Stimulated activated CD4-positive, alpha-beta T cell treated with anti-CD3 and anti-CD28 coated beads, Interleukin-12 subunit alpha, Interleukin-12 subunit beta, amount 100 ng/mL, for 4 hours (primary cell): ENCODE measurements at regions not wholly inside any gene's neighbourhood (a gene's known extent, or its start where the extent isn't known, plus 50 kb on each side); places are given as distances from the start of the nearest gene placed in this dataset.
"Not testable (repeated sequence)": the region's sequence is repeated elsewhere in the genome, so short reads cannot be mapped to it uniquely, and the experiment has no call there.

ENCODE experiments used
- DNase-seq: peaks from one replicate; pipeline ENCODE4 v3.0.0-alpha.2; 2020

GRCh38 chr18:1149709-1150108, 245.0 kb downstream of the ADCYAP1 start:
- DNase-seq = no peak

- DNase-seq = no peak
These were observed 245.7 kb downstream of the ADCYAP1 start for GRCh38 chr18:1150344-1150743.

DNA sequence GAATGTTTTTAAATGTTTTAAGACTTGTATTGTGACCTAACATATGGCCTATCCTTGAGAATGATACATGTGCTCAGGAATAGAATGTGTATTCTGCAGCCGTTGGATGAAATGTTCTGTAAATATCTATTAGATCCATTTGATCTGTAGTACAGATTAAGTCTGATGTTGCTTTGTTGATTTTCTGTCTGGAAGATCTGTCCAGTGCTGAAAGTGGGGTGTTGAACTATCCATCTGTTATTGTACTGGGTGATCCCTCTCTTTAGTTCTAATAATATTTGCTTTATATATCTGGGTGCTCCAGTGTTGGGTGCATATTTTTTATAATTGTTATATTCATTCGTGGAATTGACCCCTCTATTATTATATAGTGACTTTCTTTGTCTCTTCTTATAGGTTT, 248.3 kb downstream of the ADCYAP1 start:
- DNase-seq = not testable (repeated sequence)

GRCh38 chr18:1173593-1173992, 268.9 kb downstream of the ADCYAP1 start:
- no peak for DNase-seq

DNA sequence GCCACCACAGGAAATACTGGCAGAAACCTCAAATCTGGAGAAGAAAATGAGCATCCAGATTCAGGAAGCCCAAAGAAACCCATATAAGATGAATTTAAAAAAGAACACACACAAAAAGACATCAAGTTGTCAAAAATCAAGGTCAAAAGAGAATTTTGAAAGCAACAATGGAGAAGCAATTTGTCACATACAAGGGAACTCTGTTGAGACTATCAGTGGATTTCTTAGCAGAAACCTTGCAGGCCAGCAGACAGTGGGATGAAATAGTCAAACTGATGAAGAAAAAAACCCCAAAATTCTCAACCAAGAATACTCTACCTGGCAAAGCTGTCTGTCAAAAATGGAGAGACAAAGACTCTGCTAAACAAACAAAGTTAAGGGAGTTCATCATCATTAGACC, 272.6 kb downstream of the ADCYAP1 start:
- DNase-seq = no peak

DNA sequence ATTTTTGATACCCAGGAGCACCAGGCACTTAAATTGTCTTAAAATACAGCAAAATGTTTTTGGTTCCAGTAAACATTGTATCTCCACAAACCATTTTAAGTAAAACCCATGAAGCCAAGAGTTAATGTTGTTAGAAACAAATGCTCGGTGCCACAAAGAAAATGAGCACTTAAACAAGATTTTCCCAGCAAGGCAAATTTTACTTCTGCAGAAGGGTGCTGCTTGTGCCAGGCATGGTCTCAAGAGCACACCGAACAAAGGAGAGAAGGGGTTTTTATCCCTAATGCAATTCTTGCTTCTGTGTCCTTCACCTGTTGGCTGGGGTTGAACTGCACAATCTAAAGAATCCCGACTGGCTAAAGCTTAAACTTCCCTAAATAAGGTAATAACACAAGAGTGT, 286.7 kb downstream of the ADCYAP1 start:
- no peak for DNase-seq

DNA sequence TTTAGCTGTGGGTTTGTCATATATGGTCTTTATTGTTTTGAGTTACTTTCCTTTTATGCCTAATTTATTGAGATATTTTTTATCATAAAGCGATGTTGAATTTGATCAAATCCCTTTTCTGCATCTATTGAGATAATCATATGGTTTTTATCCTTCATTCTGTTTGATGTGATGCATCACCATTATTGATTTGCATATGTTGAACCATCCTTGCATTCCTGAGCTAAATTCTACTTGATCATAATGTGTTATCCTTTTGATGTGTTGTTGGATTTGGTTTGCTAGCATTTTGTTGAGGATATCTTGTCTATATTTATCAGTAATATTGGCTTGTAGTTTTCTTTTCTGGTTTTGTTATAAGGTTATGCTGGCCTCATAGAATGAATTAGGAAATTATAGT, 308.5 kb downstream of the ADCYAP1 start:
- no peak for DNase-seq

DNA sequence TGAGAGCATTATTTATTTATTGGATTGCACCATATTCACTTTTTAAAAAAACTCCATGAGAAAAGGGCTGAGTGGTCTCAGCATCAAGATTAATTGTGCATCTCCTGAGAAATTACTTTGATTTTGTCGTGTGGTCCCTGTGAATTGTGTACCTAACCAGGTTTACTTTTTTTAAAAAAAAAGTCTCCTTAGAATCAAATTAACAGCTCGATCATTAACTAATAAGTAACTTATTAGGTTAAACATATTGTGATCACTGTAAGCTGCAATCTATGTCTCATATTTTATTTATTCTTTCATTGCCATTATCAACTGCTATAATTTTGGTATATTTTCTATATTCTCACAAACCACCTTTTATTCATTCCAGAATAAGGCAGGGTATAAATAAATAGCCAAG, 318.2 kb downstream of the ADCYAP1 start:
- DNase-seq = no peak

DNA sequence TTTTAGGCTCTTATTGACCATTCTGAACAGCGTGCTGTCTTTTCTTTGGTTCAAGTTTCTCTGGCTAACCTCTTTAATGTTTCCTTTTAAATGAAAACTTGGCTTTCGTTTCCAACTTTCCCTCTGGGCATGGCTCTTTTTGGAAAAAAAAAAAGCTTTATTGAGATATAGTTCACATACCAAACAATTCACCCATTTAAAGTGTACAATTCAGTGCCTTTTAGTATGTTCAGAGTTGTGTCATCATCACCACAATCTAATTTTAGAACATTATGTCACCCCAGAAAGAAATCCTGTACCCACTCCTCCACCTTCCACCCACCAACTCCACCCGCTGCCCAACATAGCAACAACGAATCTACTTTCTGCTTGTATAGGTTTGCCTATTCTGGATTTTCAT, 322.4 kb downstream of the ADCYAP1 start:
- DNase-seq = no peak

- DNase-seq = no peak
These were observed 325.0 kb downstream of the ADCYAP1 start for GRCh38 chr18:1229634-1230033.

- DNase-seq = no peak
These were observed 328.2 kb downstream of the ADCYAP1 start for GRCh38 chr18:1232867-1233266.

DNA sequence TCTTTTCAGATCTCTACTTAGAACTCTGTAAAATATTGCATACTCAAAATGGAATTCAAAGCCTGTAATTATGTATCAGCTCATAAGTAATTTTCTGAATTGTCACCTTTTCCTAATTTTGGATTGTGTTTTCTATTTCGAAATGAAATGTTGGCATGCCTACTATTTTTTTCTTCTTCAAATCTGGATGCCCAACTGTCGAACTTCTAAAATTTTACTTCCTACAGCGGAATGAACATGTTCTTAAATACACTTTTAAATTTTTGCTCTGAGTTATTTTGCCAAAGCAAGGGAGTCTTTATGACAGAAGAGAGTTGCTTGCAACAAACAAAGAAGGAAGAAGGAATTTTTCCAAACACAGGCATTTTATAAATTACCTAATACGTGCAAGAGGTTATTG, 336.0 kb downstream of the ADCYAP1 start:
- no peak for DNase-seq

GRCh38 chr18:1244397-1245122, 339.9 kb downstream of the ADCYAP1 start:
- no peak for DNase-seq

- DNase-seq = no peak
These were observed 342.2 kb downstream of the ADCYAP1 start for GRCh38 chr18:1246827-1247226.

- DNase-seq = no peak
These were observed 347.9 kb downstream of the ADCYAP1 start for GRCh38 chr18:1252534-1252933.

GRCh38 chr18:1252936-1253335, 348.3 kb downstream of the ADCYAP1 start:
- no peak for DNase-seq

DNA sequence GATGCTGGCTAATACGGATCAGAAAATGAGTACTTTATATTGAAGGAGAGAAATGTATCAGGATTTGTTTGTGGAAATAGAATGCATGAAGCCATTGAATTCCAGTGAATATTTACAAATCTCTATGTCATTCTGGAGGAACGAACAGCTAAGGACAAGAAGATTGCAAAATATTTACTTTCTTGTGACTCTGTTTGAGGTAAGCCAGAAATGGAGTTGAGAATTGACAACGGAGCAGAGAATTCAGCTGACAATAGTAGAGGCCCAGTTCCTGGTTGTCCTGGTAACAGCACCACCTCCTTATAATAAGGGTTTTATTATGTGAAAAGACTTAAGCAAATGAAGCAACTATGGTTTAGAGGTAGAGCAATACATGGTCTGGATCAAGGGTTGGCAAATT, 349.2 kb downstream of the ADCYAP1 start:
- DNase-seq = no peak

- no peak for DNase-seq
These were observed 356.4 kb downstream of the ADCYAP1 start for GRCh38 chr18:1261054-1261453.

DNA sequence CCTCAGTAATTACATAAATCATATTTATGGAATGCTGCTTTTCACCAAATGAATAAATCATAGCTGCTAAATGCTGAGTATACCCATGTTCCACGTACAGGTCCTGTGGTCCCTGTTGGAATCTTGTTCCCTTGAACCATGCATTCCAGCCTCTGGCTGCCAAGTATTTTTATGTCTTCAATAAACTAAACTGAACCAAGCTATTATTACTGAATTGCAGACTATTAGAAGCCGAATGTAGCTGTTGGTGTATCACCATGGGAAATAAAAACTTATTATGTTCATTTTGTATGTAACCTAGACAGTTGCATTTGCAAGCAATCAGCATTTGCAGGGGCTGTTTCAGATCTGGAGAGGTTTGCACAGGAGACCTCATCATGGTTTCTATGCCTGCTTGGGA, 362.4 kb downstream of the ADCYAP1 start:
- no peak for DNase-seq

DNA sequence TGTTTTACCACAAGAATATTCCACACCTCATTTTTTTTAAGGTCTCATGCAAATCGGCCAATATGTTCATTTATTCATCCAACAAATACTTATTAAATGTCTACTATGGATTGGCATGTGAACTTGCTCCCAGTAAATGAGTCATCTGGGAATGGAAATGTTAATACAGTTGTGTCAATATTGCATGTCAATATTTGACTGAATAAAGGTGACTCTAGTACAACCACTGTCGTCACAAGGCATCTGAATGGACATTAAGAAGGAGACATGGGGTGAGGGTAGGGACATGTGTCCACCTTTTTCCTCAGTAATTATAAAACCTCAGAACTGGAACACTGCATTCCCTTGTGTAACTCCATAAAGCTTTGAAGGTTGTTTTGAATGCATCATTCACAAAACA, 365.4 kb downstream of the ADCYAP1 start:
- DNase-seq = no peak

DNA sequence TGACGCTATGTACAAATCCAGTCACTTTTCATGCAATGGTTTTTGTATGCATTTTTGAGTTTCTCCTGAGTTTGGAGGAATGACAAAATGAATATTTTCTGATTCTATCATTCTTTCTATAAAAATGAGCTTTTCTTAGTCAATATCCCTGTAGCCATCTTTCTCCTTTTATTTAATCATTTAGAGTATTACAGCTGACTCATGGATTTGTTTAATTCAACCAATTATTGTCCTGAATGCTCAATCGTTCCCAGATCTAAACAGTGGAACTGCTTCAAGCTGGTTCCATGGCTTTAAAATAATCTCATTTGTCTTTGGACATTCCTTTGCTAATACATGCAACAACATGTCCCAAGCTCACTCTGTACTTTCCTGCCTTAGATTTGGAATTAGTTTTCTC, 368.8 kb downstream of the ADCYAP1 start:
- no peak for DNase-seq

GRCh38 chr18:1292167-1292566, 387.5 kb downstream of the ADCYAP1 start:
- no peak for DNase-seq

GRCh38 chr18:1294229-1294628, 389.6 kb downstream of the ADCYAP1 start:
- no peak for DNase-seq

GRCh38 chr18:1296237-1296636, 391.6 kb downstream of the ADCYAP1 start:
- no peak for DNase-seq

GRCh38 chr18:1302861-1303260, 398.2 kb downstream of the ADCYAP1 start:
- no peak for DNase-seq
